Lower leg skin (tissue), 3 donors: ENCODE measurements at regions not wholly inside any gene's neighbourhood (a gene's known extent, or its start where the extent isn't known, plus 50 kb on each side); places are given as distances from the start of the nearest gene placed in this dataset.

ENCODE experiments used
- POLR2A ChIP-seq, 2 donors: fragments of 450-650 bp; IDR thresholded peaks; one replicate each; pipeline ENCODE4 v1.6.1; 2016 to 2017; ENCODE audit warnings: antibody characterized with exemption in 2 of 2, mild to moderate bottlenecking in 1 of 2, moderate library complexity in 1 of 2
- TF ChIP-seq, protein P1 (sequence below), 3 donors: fragments of 450-650 bp; IDR thresholded peaks; one replicate each; pipeline ENCODE4 v1.5.1; 2016; ENCODE audit warnings: antibody characterized with exemption in 3 of 3, mild to moderate bottlenecking in 3 of 3, moderate library complexity in 2 of 3

DNA sequence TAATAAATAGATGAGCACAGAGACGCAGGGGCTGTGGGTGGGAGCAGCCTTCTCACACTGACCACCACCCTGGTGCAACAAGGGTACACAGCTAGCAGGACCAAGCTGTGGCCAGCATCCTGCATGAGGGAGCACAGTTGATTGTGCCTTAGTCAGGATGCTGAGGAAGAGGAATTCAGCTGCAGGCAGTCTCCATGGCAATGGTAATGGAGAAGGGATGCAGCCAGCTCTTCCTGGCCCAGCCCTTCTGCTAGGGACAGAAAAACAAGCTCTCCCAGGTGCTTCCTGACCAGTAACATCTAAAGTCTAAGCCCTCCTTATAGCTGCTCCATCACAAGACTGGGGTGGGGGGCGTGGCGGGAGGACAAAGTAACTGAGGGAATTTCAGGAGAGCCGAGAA lies 363.5 kb downstream of the BUD13 start:
- TF ChIP-seq, protein P1, sequence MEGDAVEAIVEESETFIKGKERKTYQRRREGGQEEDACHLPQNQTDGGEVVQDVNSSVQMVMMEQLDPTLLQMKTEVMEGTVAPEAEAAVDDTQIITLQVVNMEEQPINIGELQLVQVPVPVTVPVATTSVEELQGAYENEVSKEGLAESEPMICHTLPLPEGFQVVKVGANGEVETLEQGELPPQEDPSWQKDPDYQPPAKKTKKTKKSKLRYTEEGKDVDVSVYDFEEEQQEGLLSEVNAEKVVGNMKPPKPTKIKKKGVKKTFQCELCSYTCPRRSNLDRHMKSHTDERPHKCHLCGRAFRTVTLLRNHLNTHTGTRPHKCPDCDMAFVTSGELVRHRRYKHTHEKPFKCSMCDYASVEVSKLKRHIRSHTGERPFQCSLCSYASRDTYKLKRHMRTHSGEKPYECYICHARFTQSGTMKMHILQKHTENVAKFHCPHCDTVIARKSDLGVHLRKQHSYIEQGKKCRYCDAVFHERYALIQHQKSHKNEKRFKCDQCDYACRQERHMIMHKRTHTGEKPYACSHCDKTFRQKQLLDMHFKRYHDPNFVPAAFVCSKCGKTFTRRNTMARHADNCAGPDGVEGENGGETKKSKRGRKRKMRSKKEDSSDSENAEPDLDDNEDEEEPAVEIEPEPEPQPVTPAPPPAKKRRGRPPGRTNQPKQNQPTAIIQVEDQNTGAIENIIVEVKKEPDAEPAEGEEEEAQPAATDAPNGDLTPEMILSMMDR (IDR thresholded peaks at IDR 0.05) = no peak
- no peak for TF ChIP-seq POLR2A (IDR thresholded peaks at IDR 0.05)
